ENCODE measurements at regions not wholly inside any gene's neighbourhood (a gene's known extent, or its start where the extent isn't known, plus 50 kb on each side); places are given as distances from the start of the nearest gene placed in this dataset.

DNA sequence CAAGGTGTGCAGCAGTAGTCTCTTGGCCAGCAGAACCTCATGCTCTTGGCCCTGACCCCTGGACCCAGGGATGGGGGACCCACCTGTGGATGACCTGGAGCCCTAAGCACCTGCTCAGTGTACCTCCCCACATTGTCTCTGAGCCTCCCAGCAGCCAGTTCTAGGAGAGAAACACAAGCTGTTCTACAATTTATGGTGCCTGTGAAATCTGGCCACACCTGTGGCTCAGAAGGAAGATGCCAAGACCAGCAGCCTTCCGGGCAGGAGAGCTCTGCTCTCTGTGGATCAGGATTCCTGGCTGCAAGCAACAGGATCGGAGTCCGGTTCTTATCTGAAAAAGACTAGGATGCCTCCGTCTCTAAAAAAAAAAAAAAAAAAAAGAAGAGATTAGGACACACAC, 103.6 kb upstream of the ANO1 start:
- no peak for DNase-seq
- peaks cover 2% of the 10 kb centered on the region for H3K27me3 Mint-ChIP-seq
- no peaks in the 10 kb centered on the region for H3K36me3 Mint-ChIP-seq (ENCODE audit: low read depth)
- intact Hi-C loops (cut with micrococcal nuclease) = no loop called here
- H3K4me1 Mint-ChIP-seq = peaks cover 8% of the 10 kb centered on the region
- H3K9me3 Mint-ChIP-seq = no peaks in the 10 kb centered on the region
- H3K27ac Mint-ChIP-seq = no peak overlapping the region
- no peak overlapping the region for H3K4me3 Mint-ChIP-seq

GRCh38 chr11:69975822-69976221, 102.3 kb upstream of the ANO1 start:
- Mint-ChIP-seq H3K27me3 (peaks cover 2% of the 10 kb centered on the region), H3K9me3 (no peaks in the 10 kb centered on the region), H3K4me3 (no peak overlapping the region), H3K27ac (no peak overlapping the region), H3K4me1 (peaks cover 2% of the 10 kb centered on the region), H3K36me3 (ENCODE audit: low read depth) (no peaks in the 10 kb centered on the region)
- DNase-seq = no peak
- intact Hi-C loops (cut with micrococcal nuclease) = no loop called here

GRCh38 chr11:69976794-69977193, 101.3 kb upstream of the ANO1 start:
- H3K27ac Mint-ChIP-seq = no peak overlapping the region
- H3K36me3 Mint-ChIP-seq (ENCODE audit: low read depth) = no peaks in the 10 kb centered on the region
- DNase-seq = no peak
- peaks cover 5% of the 10 kb centered on the region for H3K27me3 Mint-ChIP-seq
- no peak overlapping the region for H3K4me3 Mint-ChIP-seq
- H3K4me1 Mint-ChIP-seq = peaks cover 2% of the 10 kb centered on the region
- no peaks in the 10 kb centered on the region for H3K9me3 Mint-ChIP-seq
- intact Hi-C loops (cut with micrococcal nuclease) = no loop called here

- Mint-ChIP-seq H3K4me1 (no peaks in the 10 kb centered on the region), H3K36me3 (ENCODE audit: low read depth) (no peaks in the 10 kb centered on the region), H3K4me3 (no peak overlapping the region), H3K27me3 (peaks cover 13% of the 10 kb centered on the region), H3K27ac (no peak overlapping the region), H3K9me3 (no peaks in the 10 kb centered on the region)
- intact Hi-C loops (cut with micrococcal nuclease) = no loop called here
- no peak for DNase-seq
These were observed 100.2 kb upstream of the ANO1 start for GRCh38 chr11:69977951-69978350.

- DNase-seq = no peak
- Mint-ChIP-seq H3K9me3 (no peaks in the 10 kb centered on the region), H3K36me3 (ENCODE audit: low read depth) (no peaks in the 10 kb centered on the region), H3K27me3 (peaks cover 22% of the 10 kb centered on the region), H3K27ac (no peak overlapping the region), H3K4me3 (no peak overlapping the region), H3K4me1 (no peaks in the 10 kb centered on the region)
- intact Hi-C loops (cut with micrococcal nuclease) = no loop called here
These were observed 99.1 kb upstream of the ANO1 start for GRCh38 chr11:69978841-69979614.

- H3K27me3 Mint-ChIP-seq = peaks cover 28% of the 10 kb centered on the region
- intact Hi-C loops (cut with micrococcal nuclease) = no loop called here
- no peaks in the 10 kb centered on the region for H3K36me3 Mint-ChIP-seq (ENCODE audit: low read depth)
- DNase-seq = no peak
- no peaks in the 10 kb centered on the region for H3K9me3 Mint-ChIP-seq
- H3K27ac Mint-ChIP-seq = no peak overlapping the region
- no peaks in the 10 kb centered on the region for H3K4me1 Mint-ChIP-seq
- no peak overlapping the region for H3K4me3 Mint-ChIP-seq
These were observed 98.5 kb upstream of the ANO1 start for GRCh38 chr11:69979632-69980031.

DNA sequence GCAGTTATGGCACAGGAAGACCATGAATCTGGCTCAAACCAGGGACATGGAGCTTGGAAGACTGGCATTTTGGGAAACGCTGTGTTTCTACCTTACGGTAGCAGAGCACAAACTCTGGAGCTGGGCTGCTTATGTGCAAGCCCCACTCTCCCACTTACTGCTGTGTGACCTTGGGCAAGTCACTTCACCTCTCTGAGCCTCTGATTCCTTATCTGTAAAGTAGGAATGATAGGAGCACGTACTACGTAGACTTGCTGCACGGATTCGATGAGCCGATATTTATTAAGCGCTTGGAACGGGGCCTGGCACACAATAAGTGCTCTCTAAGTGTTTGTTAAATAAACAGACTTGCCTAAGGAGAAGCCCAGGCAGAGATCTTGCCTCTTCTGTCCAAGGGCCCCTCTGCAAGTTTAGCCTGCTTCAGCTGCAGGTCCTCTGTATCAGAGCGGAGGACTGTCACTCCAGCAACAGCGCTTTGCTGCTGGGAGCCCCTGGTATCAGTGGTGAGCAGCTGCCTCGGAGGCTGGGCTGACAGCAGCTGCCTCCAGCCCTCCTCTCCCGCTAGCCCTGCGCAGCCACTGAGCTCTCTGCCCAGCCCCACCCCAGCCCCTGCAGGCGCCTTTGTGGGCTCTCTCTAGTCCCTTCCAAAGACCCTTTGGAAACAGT, 96.9 kb upstream of the ANO1 start:
- no peak for DNase-seq
- Mint-ChIP-seq H3K27ac (no peak overlapping the region), H3K36me3 (ENCODE audit: low read depth) (no peaks in the 10 kb centered on the region), H3K4me3 (no peak overlapping the region), H3K4me1 (no peaks in the 10 kb centered on the region), H3K27me3 (peaks cover 36% of the 10 kb centered on the region), H3K9me3 (no peaks in the 10 kb centered on the region)
- intact Hi-C loops (cut with micrococcal nuclease) = no loop called here

GRCh38 chr11:69982690-69983570, 95.2 kb upstream of the ANO1 start:
- Mint-ChIP-seq H3K4me1 (no peaks in the 10 kb centered on the region), H3K27ac (no peak overlapping the region), H3K27me3 (peaks cover 51% of the 10 kb centered on the region), H3K4me3 (no peak overlapping the region), H3K36me3 (ENCODE audit: low read depth) (no peaks in the 10 kb centered on the region), H3K9me3 (no peaks in the 10 kb centered on the region)
- no peak for DNase-seq
- intact Hi-C loops (cut with micrococcal nuclease) = no loop called here

DNA sequence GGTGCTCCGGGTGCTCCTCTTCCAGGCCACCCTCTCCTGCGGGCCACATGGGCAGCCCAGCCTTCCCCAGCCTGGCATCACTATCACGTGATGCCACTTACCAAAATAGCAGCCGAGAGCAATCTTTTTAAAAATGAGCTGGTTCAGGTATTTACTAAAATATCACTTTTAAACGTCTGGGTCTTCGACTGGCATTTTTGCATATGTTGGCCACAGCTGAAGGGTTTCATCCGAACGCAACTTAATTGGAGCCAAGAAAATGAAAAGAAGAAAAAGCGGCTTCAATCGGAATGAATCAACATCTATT, 94.6 kb upstream of the ANO1 start:
- H3K4me3 Mint-ChIP-seq = no peak overlapping the region
- H3K27ac Mint-ChIP-seq = no peak overlapping the region
- H3K9me3 Mint-ChIP-seq = no peaks in the 10 kb centered on the region
- no peaks in the 10 kb centered on the region for H3K36me3 Mint-ChIP-seq (ENCODE audit: low read depth)
- no peak for DNase-seq
- peaks cover 57% of the 10 kb centered on the region for H3K27me3 Mint-ChIP-seq
- H3K4me1 Mint-ChIP-seq = no peaks in the 10 kb centered on the region
- intact Hi-C loops (cut with micrococcal nuclease) = no loop called here

DNA sequence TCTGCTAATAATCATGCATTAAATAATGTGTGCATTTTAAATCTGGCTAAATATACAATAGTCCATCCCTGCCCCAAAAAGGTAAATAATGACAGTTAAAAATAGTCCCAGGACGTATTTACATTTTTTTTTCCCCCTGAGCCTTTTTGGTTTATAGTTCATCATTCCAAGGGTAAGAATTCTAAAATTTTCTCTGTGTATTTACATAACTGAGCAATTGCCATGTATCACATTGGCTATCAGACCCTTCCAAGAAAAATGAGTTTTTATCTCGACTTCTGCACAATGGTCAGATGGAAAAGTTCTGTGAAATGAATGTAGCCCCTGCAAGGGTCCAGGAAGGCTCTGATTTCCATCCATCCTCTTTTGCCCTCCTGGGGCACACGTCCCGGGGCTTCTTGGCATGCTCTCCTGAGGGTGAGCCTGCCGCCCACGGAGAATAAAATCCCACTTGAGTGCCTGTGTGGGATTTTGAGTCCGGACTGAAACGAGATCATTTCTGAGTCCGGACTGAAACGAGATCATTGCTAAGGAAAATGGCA, 94.1 kb upstream of the ANO1 start:
- Mint-ChIP-seq H3K4me3 (no peak overlapping the region), H3K27me3 (peaks cover 60% of the 10 kb centered on the region), H3K9me3 (no peaks in the 10 kb centered on the region), H3K4me1 (no peaks in the 10 kb centered on the region), H3K36me3 (ENCODE audit: low read depth) (no peaks in the 10 kb centered on the region), H3K27ac (no peak overlapping the region)
- intact Hi-C loops (cut with micrococcal nuclease) = no loop called here
- no peak for DNase-seq

GRCh38 chr11:69984457-69985261, 93.5 kb upstream of the ANO1 start:
- H3K4me3 Mint-ChIP-seq = no peak overlapping the region
- no peaks in the 10 kb centered on the region for H3K36me3 Mint-ChIP-seq (ENCODE audit: low read depth)
- peaks cover 63% of the 10 kb centered on the region for H3K27me3 Mint-ChIP-seq
- intact Hi-C loops (cut with micrococcal nuclease) = no loop called here
- H3K9me3 Mint-ChIP-seq = no peaks in the 10 kb centered on the region
- H3K4me1 Mint-ChIP-seq = no peaks in the 10 kb centered on the region
- no peak for DNase-seq
- H3K27ac Mint-ChIP-seq = no peak overlapping the region

GRCh38 chr11:69985331-69985640, 92.8 kb upstream of the ANO1 start:
- intact Hi-C loops (cut with micrococcal nuclease) = no loop called here
- no peaks in the 10 kb centered on the region for H3K36me3 Mint-ChIP-seq (ENCODE audit: low read depth)
- H3K9me3 Mint-ChIP-seq = no peaks in the 10 kb centered on the region
- peaks cover 66% of the 10 kb centered on the region for H3K27me3 Mint-ChIP-seq
- no peak overlapping the region for H3K4me3 Mint-ChIP-seq
- H3K4me1 Mint-ChIP-seq = no peaks in the 10 kb centered on the region
- H3K27ac Mint-ChIP-seq = no peak overlapping the region
- DNase-seq = no peak

- H3K27ac Mint-ChIP-seq = no peak overlapping the region
- H3K9me3 Mint-ChIP-seq = no peaks in the 10 kb centered on the region
- no peak for DNase-seq
- no peak overlapping the region for H3K4me3 Mint-ChIP-seq
- intact Hi-C loops (cut with micrococcal nuclease) = no loop called here
- no peaks in the 10 kb centered on the region for H3K36me3 Mint-ChIP-seq (ENCODE audit: low read depth)
- H3K27me3 Mint-ChIP-seq = peaks cover 69% of the 10 kb centered on the region
- H3K4me1 Mint-ChIP-seq = no peaks in the 10 kb centered on the region
These were observed 92.3 kb upstream of the ANO1 start for GRCh38 chr11:69985641-69986439.
